IPS DF 6.9 (cell line): ENCODE measurements at regions not wholly inside any gene's neighbourhood (a gene's known extent, or its start where the extent isn't known, plus 50 kb on each side); places are given as distances from the start of the nearest gene placed in this dataset.

Source experiments
- DNase-seq: peaks from one replicate; pipeline ENCODE4 v3.0.0-alpha.2; 2013; ENCODE audit warnings: low read depth, low spot score
- H3K27ac ChIP-seq: one replicate; pipeline ENCODE4 v1.5.1; 2013; ENCODE audit warnings: low read length, control low read depth
- H3K27me3 ChIP-seq: 2 replicates; pipeline ENCODE4 v1.6.1; 2013; ENCODE audit warnings: mild to moderate bottlenecking, low read length; ENCODE audit not compliant: control insufficient read depth, insufficient read depth
- H3K36me3 ChIP-seq: 2 replicates; pipeline ENCODE4 v1.6.1; 2013; ENCODE audit warnings: low read length; ENCODE audit not compliant: control insufficient read depth, insufficient read depth
- H3K4me1 ChIP-seq: 2 replicates; pipeline ENCODE4 v1.6.1; 2013; ENCODE audit warnings: low read length; ENCODE audit not compliant: control insufficient read depth, insufficient read depth
- H3K4me3 ChIP-seq: 2 replicates; pipeline ENCODE4 v1.5.1; 2013; ENCODE audit warnings: mild to moderate bottlenecking, low read length
- H3K9me3 ChIP-seq: 2 replicates; pipeline ENCODE4 v1.6.1; 2013; ENCODE audit warnings: low read length, inconsistent platforms; ENCODE audit not compliant: control insufficient read depth, insufficient read depth
- WGBS: extraction: QIAGEN DNeasy Blood & Tissue Kit; methylation state at CpG from one replicate; pipeline ENCODE4 v1.1.7; 2013; ENCODE audit warnings: mixed read lengths, missing lambda C conversion rate; ENCODE audit not compliant: insufficient read length, insufficient coverage; 5-methylcytosine and 5-hydroxymethylcytosine counted together

GRCh38 chr2:139911160-139911559 is 1131.0 kb upstream of the NXPH2 start:
- Histone ChIP-seq H3K36me3 (no peaks in the 10 kb centered on the region), H3K4me1 (no peaks in the 10 kb centered on the region), H3K4me3 (no peak overlapping the region), H3K9me3 (no peaks in the 10 kb centered on the region), H3K27ac (no peak overlapping the region), H3K27me3 (no peaks in the 10 kb centered on the region)
- WGBS: no CpG with 5 or more reads among the region's 3 CpGs
- no peak for DNase-seq

GRCh38 chr2:139909136-139909535 is 1128.9 kb upstream of the NXPH2 start:
- Histone ChIP-seq H3K36me3 (no peaks in the 10 kb centered on the region), H3K4me1 (no peaks in the 10 kb centered on the region), H3K9me3 (no peaks in the 10 kb centered on the region), H3K27ac (no peak overlapping the region), H3K27me3 (no peaks in the 10 kb centered on the region), H3K4me3 (no peak overlapping the region)
- WGBS: no CpG with 5 or more reads among the region's 3 CpGs
- no peak for DNase-seq

- H3K4me1 ChIP-seq: no peaks in the 10 kb centered on the region
- DNase-seq: no peak
- no peaks in the 10 kb centered on the region for H3K27me3 ChIP-seq
- H3K4me3 ChIP-seq: no peak overlapping the region
- H3K36me3 ChIP-seq: no peaks in the 10 kb centered on the region
- WGBS: no CpG with 5 or more reads among the region's 2 CpGs
- H3K27ac ChIP-seq: no peak overlapping the region
- H3K9me3 ChIP-seq: no peaks in the 10 kb centered on the region
These were observed 1125.4 kb upstream of the NXPH2 start for GRCh38 chr2:139905624-139906023.

- H3K27me3 ChIP-seq: no peaks in the 10 kb centered on the region
- WGBS: no CpG with 5 or more reads among the region's 4 CpGs
- DNase-seq: no peak
- H3K4me1 ChIP-seq: no peaks in the 10 kb centered on the region
- H3K9me3 ChIP-seq: no peaks in the 10 kb centered on the region
- H3K4me3 ChIP-seq: no peak overlapping the region
- H3K27ac ChIP-seq: no peak overlapping the region
- no peaks in the 10 kb centered on the region for H3K36me3 ChIP-seq
These were observed 1111.4 kb upstream of the NXPH2 start for GRCh38 chr2:139891636-139892035.

- Histone ChIP-seq H3K36me3 (no peaks in the 10 kb centered on the region), H3K27me3 (no peaks in the 10 kb centered on the region), H3K4me3 (no peak overlapping the region), H3K4me1 (no peaks in the 10 kb centered on the region), H3K27ac (no peak overlapping the region), H3K9me3 (no peaks in the 10 kb centered on the region)
- no CpG with 5 or more reads among the region's 2 CpGs for WGBS
- DNase-seq: no peak
These were observed 1105.8 kb upstream of the NXPH2 start for GRCh38 chr2:139885921-139886498.

GRCh38 chr2:139876964-139877363 is 1096.8 kb upstream of the NXPH2 start:
- no peaks in the 10 kb centered on the region for H3K4me1 ChIP-seq
- no peaks in the 10 kb centered on the region for H3K36me3 ChIP-seq
- H3K9me3 ChIP-seq: no peaks in the 10 kb centered on the region
- no peak overlapping the region for H3K27ac ChIP-seq
- DNase-seq: no peak
- H3K27me3 ChIP-seq: no peaks in the 10 kb centered on the region
- H3K4me3 ChIP-seq: no peak overlapping the region
- WGBS: no CpG with 5 or more reads among the region's 3 CpGs

GRCh38 chr2:139876321-139876720 is 1096.1 kb upstream of the NXPH2 start:
- Histone ChIP-seq H3K4me1 (no peaks in the 10 kb centered on the region), H3K9me3 (no peaks in the 10 kb centered on the region), H3K27me3 (no peaks in the 10 kb centered on the region), H3K4me3 (no peak overlapping the region), H3K36me3 (no peaks in the 10 kb centered on the region), H3K27ac (no peak overlapping the region)
- no peak for DNase-seq
- WGBS: no CpG with 5 or more reads among the region's 2 CpGs

- DNase-seq: no peak
- Histone ChIP-seq H3K36me3 (no peaks in the 10 kb centered on the region), H3K27ac (no peak overlapping the region), H3K4me1 (no peaks in the 10 kb centered on the region), H3K4me3 (no peak overlapping the region), H3K9me3 (no peaks in the 10 kb centered on the region), H3K27me3 (no peaks in the 10 kb centered on the region)
- WGBS: no CpG with 5 or more reads among the region's 4 CpGs
These were observed 1092.3 kb upstream of the NXPH2 start for GRCh38 chr2:139872503-139872902.

- Histone ChIP-seq H3K36me3 (no peaks in the 10 kb centered on the region), H3K27ac (no peak overlapping the region), H3K4me3 (no peak overlapping the region), H3K27me3 (no peaks in the 10 kb centered on the region), H3K9me3 (no peaks in the 10 kb centered on the region), H3K4me1 (no peaks in the 10 kb centered on the region)
- DNase-seq: no peak
- WGBS: no CpG with 5 or more reads among the region's 8 CpGs
These were observed 1091.8 kb upstream of the NXPH2 start for GRCh38 chr2:139872032-139872431.

- H3K4me3 ChIP-seq: no peak overlapping the region
- H3K4me1 ChIP-seq: no peaks in the 10 kb centered on the region
- H3K27ac ChIP-seq: no peak overlapping the region
- no peaks in the 10 kb centered on the region for H3K36me3 ChIP-seq
- no peaks in the 10 kb centered on the region for H3K9me3 ChIP-seq
- no CpG with 5 or more reads among the region's 2 CpGs for WGBS
- no peaks in the 10 kb centered on the region for H3K27me3 ChIP-seq
- DNase-seq: no peak
These were observed 1087.5 kb upstream of the NXPH2 start for GRCh38 chr2:139867601-139868226.

- Histone ChIP-seq H3K36me3 (no peaks in the 10 kb centered on the region), H3K9me3 (no peaks in the 10 kb centered on the region), H3K4me3 (no peak overlapping the region), H3K27me3 (no peaks in the 10 kb centered on the region), H3K4me1 (no peaks in the 10 kb centered on the region), H3K27ac (no peak overlapping the region)
- WGBS: no CpG with 5 or more reads among the region's 6 CpGs
- DNase-seq: no peak
These were observed 1084.7 kb upstream of the NXPH2 start for GRCh38 chr2:139864821-139865302.
